GM23338 (cell line): ENCODE measurements at regions not wholly inside any gene's neighbourhood (a gene's known extent, or its start where the extent isn't known, plus 50 kb on each side); places are given as distances from the start of the nearest gene placed in this dataset.

Source experiments
- ATAC-seq: fragments of 200-7000 bp; cut with Tn5 transposase; 3 replicates; pipeline ENCODE4 v1.9.1; 2020
- DNase-seq: peaks from one replicate; pipeline ENCODE4 v3.0.0-alpha.2; 2015; ENCODE audit warnings: low spot score
- H2AFZ ChIP-seq: fragments of 200-600 bp; sonication (generic); 2 replicates; pipeline ENCODE4 v1.8.0; 2016; ENCODE audit warnings: antibody characterized with exemption, mild to moderate bottlenecking, moderate library complexity
- H3F3A ChIP-seq: fragments of 200-600 bp; sonication (generic); replicated peaks from 2 replicates; pipeline ENCODE4 v1.8.0; 2017; ENCODE audit warnings: antibody characterized with exemption, mixed run types, low read depth
- H3K27ac ChIP-seq: fragments of 200-600 bp; sonication (generic); 2 replicates; pipeline ENCODE4 v1.6.1; 2016; ENCODE audit warnings: low read depth
- H3K27me3 ChIP-seq: fragments of 200-600 bp; sonication (generic); 2 replicates; pipeline ENCODE4 v1.8.0; 2016; ENCODE audit warnings: mild to moderate bottlenecking, mixed run types, moderate library complexity; ENCODE audit not compliant: insufficient read depth
- H3K36me3 ChIP-seq: fragments of 200-600 bp; sonication (generic); 2 replicates; pipeline ENCODE4 v1.8.0; 2016; ENCODE audit warnings: mild to moderate bottlenecking; ENCODE audit not compliant: insufficient read depth
- H3K4me1 ChIP-seq: fragments of 200-600 bp; sonication (generic); 2 replicates; pipeline ENCODE4 v1.8.0; 2016; ENCODE audit warnings: mild to moderate bottlenecking, moderate library complexity; ENCODE audit not compliant: insufficient read depth
- H3K4me2 ChIP-seq: fragments of 200-600 bp; sonication (generic); 2 replicates; pipeline ENCODE4 v1.7.1; 2017; ENCODE audit warnings: mixed run types
- H3K4me3 ChIP-seq: fragments of 200-600 bp; sonication (generic); 2 replicates; pipeline ENCODE4 v1.6.1; 2016; ENCODE audit warnings: mixed run types
- H3K79me2 ChIP-seq: fragments of 200-600 bp; sonication (generic); replicated peaks from 2 replicates; pipeline ENCODE4 v1.8.0; 2017; ENCODE audit warnings: mild to moderate bottlenecking; ENCODE audit not compliant: insufficient read depth
- H3K9me2 ChIP-seq: fragments of 200-600 bp; sonication (generic); 2 replicates; pipeline ENCODE4 v1.8.0; 2017; ENCODE audit not compliant: insufficient read depth
- H4K20me1 ChIP-seq: fragments of 200-600 bp; sonication (generic); replicated peaks from 2 replicates; pipeline ENCODE4 v1.8.0; 2017; ENCODE audit warnings: mild to moderate bottlenecking; ENCODE audit not compliant: insufficient read depth
- H3K27ac Mint-ChIP-seq: 2 replicates; pipeline ENCODE4 v1.8.0; 2020; ENCODE audit warnings: inconsistent platforms, mild to moderate bottlenecking, moderate library complexity, mixed read lengths
- H3K27me3 Mint-ChIP-seq: 3 replicates; pipeline ENCODE4 v1.8.0; 2022; ENCODE audit warnings: low read depth, mild to moderate bottlenecking, moderate library complexity, mixed read lengths, inconsistent platforms; ENCODE audit not compliant: insufficient read depth, poor library complexity
- H3K36me3 Mint-ChIP-seq: 3 replicates; pipeline ENCODE4 v1.8.0; 2021; ENCODE audit warnings: low read depth, mild to moderate bottlenecking, inconsistent platforms, moderate library complexity, mixed read lengths
- H3K4me1 Mint-ChIP-seq: 3 replicates; pipeline ENCODE4 v1.8.0; 2020; ENCODE audit warnings: mild to moderate bottlenecking, inconsistent platforms, mixed read lengths
- H3K4me3 Mint-ChIP-seq: 3 replicates; pipeline ENCODE4 v1.8.0; 2021; ENCODE audit warnings: moderate library complexity, mild to moderate bottlenecking, inconsistent platforms, mixed read lengths
- H3K9me3 Mint-ChIP-seq: 3 replicates; pipeline ENCODE4 v1.8.0; 2020; ENCODE audit warnings: moderate library complexity, mild to moderate bottlenecking, inconsistent platforms, mixed read lengths
- CREB1 ChIP-seq: fragments of 250-450 bp; sonication (Bioruptor Pico); IDR thresholded peaks from 2 replicates; pipeline ENCODE4 v1.5.0; 2020; ENCODE audit warnings: low read depth, mild to moderate bottlenecking, moderate library complexity
- EZH2 ChIP-seq: fragments of 200-600 bp; sonication (generic); IDR thresholded peaks from one replicate; pipeline ENCODE4 v1.8.0; 2017; ENCODE audit warnings: antibody characterized with exemption, mild to moderate bottlenecking, low read depth; ENCODE audit not compliant: unreplicated experiment
- EZH2phosphoT487 ChIP-seq: fragments of 200-600 bp; sonication (generic); IDR thresholded peaks from one replicate; pipeline ENCODE4 v1.8.1; 2018; ENCODE audit warnings: antibody characterized with exemption; ENCODE audit not compliant: unreplicated experiment
- JUNB ChIP-seq: IDR thresholded peaks from one replicate; pipeline ENCODE4 v1.6.1; 2016; ENCODE audit warnings: antibody characterized with exemption; ENCODE audit not compliant: unreplicated experiment
- NANOG ChIP-seq: IDR thresholded peaks from 2 replicates; pipeline ENCODE4 v1.6.1; 2016; ENCODE audit warnings: antibody characterized with exemption, borderline replicate concordance
- POLR2AphosphoS5 ChIP-seq: IDR thresholded peaks from 2 replicates; pipeline ENCODE4 v1.6.1; 2016; ENCODE audit warnings: antibody characterized with exemption, low read depth
- STAT1 ChIP-seq: IDR thresholded peaks from one replicate; pipeline ENCODE4 v1.6.1; 2016; ENCODE audit warnings: antibody characterized with exemption; ENCODE audit not compliant: unreplicated experiment
- ZNF114 ChIP-seq: fragments of 250-450 bp; sonication (Bioruptor Pico); IDR thresholded peaks from 2 replicates; pipeline ENCODE4 v1.5.0; 2020; ENCODE audit warnings: mild to moderate bottlenecking, moderate library complexity
- ZNF331 ChIP-seq: fragments of 250-450 bp; sonication (Bioruptor Pico); IDR thresholded peaks from 2 replicates; pipeline ENCODE4 v1.5.0; 2020; ENCODE audit warnings: low read depth, mild to moderate bottlenecking, moderate library complexity
- TF ChIP-seq, protein P1 (sequence below): fragments of 250-450 bp; sonication (Bioruptor Pico); IDR thresholded peaks from 2 replicates; pipeline ENCODE4 v1.5.0; 2020; ENCODE audit warnings: mild to moderate bottlenecking, moderate library complexity
- TF ChIP-seq, protein P2 (sequence below), 2 experiments: fragments of 200-600 bp in 1 of 2; sonication (generic) in 1 of 2; conservative IDR thresholded peaks; 2 replicates each; pipeline versions ENCODE4 v1.5.1 to v1.6.1; 2016 to 2017; ENCODE audit warnings: antibody characterized with exemption in 2 of 2, low read depth in 2 of 2, mild to moderate bottlenecking in 2 of 2, moderate library complexity in 1 of 2

DNA sequence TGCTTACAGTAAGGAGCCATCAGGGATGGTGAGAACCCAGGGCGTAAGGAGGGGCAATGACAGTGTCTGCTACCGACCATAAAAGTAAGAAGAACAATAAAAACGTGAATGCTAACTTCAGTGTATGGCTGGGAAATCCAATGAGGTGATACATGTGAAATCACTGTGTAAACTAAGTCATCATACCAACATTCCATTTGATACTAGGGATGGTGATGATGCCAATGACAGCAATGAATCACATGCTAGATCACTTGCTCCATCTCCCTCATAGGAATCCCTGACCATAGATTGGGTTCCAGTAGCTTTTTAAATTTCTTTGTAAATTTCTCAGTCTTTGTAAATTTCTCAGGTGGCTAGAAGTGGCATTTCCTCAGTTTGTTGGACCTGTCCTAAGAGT is 146.3 kb downstream of the SMIM20 start:
- Mint-ChIP-seq H3K4me3 (no peak overlapping the region), H3K9me3 (peaks cover 17% of the 10 kb centered on the region), H3K27me3 (peaks cover 10% of the 10 kb centered on the region), H3K36me3 (peaks cover 12% of the 10 kb centered on the region; the same call in 2 of the 3 replicates), H3K4me1 (no peaks in the 10 kb centered on the region), H3K27ac (no peak overlapping the region)
- no peak overlapping the region for H3K4me3 ChIP-seq
- no peak overlapping the region for H3K4me2 ChIP-seq
- H3K36me3 ChIP-seq: no peaks in the 10 kb centered on the region
- TF ChIP-seq, protein P1, sequence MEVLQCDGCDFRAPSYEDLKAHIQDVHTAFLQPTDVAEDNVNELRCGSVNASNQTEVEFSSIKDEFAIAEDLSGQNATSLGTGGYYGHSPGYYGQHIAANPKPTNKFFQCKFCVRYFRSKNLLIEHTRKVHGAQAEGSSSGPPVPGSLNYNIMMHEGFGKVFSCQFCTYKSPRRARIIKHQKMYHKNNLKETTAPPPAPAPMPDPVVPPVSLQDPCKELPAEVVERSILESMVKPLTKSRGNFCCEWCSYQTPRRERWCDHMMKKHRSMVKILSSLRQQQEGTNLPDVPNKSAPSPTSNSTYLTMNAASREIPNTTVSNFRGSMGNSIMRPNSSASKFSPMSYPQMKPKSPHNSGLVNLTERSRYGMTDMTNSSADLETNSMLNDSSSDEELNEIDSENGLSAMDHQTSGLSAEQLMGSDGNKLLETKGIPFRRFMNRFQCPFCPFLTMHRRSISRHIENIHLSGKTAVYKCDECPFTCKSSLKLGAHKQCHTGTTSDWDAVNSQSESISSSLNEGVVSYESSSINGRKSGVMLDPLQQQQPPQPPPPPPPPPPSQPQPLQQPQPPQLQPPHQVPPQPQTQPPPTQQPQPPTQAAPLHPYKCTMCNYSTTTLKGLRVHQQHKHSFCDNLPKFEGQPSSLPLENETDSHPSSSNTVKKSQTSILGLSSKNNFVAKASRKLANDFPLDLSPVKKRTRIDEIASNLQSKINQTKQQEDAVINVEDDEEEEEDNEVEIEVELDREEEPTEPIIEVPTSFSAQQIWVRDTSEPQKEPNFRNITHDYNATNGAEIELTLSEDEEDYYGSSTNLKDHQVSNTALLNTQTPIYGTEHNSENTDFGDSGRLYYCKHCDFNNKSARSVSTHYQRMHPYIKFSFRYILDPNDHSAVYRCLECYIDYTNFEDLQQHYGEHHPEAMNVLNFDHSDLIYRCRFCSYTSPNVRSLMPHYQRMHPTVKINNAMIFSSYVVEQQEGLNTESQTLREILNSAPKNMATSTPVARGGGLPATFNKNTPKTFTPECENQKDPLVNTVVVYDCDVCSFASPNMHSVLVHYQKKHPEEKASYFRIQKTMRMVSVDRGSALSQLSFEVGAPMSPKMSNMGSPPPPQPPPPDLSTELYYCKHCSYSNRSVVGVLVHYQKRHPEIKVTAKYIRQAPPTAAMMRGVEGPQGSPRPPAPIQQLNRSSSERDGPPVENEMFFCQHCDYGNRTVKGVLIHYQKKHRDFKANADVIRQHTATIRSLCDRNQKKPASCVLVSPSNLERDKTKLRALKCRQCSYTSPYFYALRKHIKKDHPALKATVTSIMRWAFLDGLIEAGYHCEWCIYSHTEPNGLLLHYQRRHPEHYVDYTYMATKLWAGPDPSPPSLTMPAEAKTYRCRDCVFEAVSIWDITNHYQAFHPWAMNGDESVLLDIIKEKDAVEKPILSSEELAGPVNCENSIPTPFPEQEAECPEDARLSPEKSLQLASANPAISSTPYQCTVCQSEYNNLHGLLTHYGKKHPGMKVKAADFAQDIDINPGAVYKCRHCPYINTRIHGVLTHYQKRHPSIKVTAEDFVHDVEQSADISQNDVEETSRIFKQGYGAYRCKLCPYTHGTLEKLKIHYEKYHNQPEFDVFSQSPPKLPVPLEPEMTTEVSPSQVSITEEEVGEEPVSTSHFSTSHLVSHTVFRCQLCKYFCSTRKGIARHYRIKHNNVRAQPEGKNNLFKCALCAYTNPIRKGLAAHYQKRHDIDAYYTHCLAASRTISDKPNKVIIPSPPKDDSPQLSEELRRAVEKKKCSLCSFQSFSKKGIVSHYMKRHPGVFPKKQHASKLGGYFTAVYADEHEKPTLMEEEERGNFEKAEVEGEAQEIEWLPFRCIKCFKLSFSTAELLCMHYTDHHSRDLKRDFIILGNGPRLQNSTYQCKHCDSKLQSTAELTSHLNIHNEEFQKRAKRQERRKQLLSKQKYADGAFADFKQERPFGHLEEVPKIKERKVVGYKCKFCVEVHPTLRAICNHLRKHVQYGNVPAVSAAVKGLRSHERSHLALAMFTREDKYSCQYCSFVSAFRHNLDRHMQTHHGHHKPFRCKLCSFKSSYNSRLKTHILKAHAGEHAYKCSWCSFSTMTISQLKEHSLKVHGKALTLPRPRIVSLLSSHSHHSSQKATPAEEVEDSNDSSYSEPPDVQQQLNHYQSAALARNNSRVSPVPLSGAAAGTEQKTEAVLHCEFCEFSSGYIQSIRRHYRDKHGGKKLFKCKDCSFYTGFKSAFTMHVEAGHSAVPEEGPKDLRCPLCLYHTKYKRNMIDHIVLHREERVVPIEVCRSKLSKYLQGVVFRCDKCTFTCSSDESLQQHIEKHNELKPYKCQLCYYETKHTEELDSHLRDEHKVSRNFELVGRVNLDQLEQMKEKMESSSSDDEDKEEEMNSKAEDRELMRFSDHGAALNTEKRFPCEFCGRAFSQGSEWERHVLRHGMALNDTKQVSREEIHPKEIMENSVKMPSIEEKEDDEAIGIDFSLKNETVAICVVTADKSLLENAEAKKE (CRISPR knock-in tag): no peak
- TF ChIP-seq POLR2AphosphoS5: no peak
- TF ChIP-seq STAT1: no peak
- TF ChIP-seq NANOG: no peak
- no peak for TF ChIP-seq EZH2phosphoT487
- TF ChIP-seq ZNF331 (CRISPR knock-in tag): no peak
- no peak for TF ChIP-seq ZNF114 (CRISPR knock-in tag)
- no peak for TF ChIP-seq JUNB
- TF ChIP-seq, protein P2, sequence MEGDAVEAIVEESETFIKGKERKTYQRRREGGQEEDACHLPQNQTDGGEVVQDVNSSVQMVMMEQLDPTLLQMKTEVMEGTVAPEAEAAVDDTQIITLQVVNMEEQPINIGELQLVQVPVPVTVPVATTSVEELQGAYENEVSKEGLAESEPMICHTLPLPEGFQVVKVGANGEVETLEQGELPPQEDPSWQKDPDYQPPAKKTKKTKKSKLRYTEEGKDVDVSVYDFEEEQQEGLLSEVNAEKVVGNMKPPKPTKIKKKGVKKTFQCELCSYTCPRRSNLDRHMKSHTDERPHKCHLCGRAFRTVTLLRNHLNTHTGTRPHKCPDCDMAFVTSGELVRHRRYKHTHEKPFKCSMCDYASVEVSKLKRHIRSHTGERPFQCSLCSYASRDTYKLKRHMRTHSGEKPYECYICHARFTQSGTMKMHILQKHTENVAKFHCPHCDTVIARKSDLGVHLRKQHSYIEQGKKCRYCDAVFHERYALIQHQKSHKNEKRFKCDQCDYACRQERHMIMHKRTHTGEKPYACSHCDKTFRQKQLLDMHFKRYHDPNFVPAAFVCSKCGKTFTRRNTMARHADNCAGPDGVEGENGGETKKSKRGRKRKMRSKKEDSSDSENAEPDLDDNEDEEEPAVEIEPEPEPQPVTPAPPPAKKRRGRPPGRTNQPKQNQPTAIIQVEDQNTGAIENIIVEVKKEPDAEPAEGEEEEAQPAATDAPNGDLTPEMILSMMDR (conservative IDR thresholded peaks at IDR 0.05; ENCODE audit: low read depth in 2 of 2): no peak
- TF ChIP-seq EZH2: no peak
- no peak for TF ChIP-seq CREB1 (CRISPR knock-in tag)
- no peaks in the 10 kb centered on the region for H3K27me3 ChIP-seq
- H3K79me2 ChIP-seq: no peaks in the 10 kb centered on the region
- H3K4me1 ChIP-seq: no peaks in the 10 kb centered on the region
- H2AFZ ChIP-seq: no peak overlapping the region
- H3K27ac ChIP-seq: no peak overlapping the region
- H4K20me1 ChIP-seq: no peaks in the 10 kb centered on the region
- no peak for DNase-seq
- no peak for ATAC-seq
- no peaks in the 10 kb centered on the region for H3F3A ChIP-seq
- H3K9me2 ChIP-seq: no peaks in the 10 kb centered on the region
